Activated CD8-positive, alpha-beta T cell treated with anti-CD3 and anti-CD28 coated beads for 36 hours (primary cell): ENCODE measurements at regions not wholly inside any gene's neighbourhood (a gene's known extent, or its start where the extent isn't known, plus 50 kb on each side); places are given as distances from the start of the nearest gene placed in this dataset.

Experiments
- ATAC-seq: fragments of 200-7000 bp; cut with Tn5 transposase; one replicate; pipeline ENCODE4 v1.10.0; 2021; ENCODE audit warnings: mild to moderate bottlenecking, moderate library complexity
- CTCF ChIA-PET: fragments of 350-600 bp; sonication (Branson Sonifier 250); formaldehyde crosslinking; loops from one replicate; lab custom pipeline; 2021; ENCODE audit warnings: antibody characterized with exemption; lab: Charles Lee
- POLR2A ChIA-PET: fragments of 350-600 bp; sonication (Branson Sonifier 250); formaldehyde crosslinking; loops from one replicate; lab custom pipeline; 2021; ENCODE audit warnings: antibody characterized with exemption; lab: Charles Lee
- DNase-seq: peaks from one replicate; pipeline ENCODE4 v3.0.0-alpha.2; 2020
- H3K27ac Mint-ChIP-seq: one replicate; pipeline ENCODE4 v1.8.0; 2021; ENCODE audit warnings: mild to moderate bottlenecking, mixed read lengths
- H3K27me3 Mint-ChIP-seq: one replicate; pipeline ENCODE4 v1.8.0; 2021; ENCODE audit warnings: mixed read lengths
- H3K36me3 Mint-ChIP-seq: one replicate; pipeline ENCODE4 v1.8.0; 2021; ENCODE audit warnings: low read depth, mixed read lengths
- H3K4me1 Mint-ChIP-seq: one replicate; pipeline ENCODE4 v1.8.0; 2021; ENCODE audit warnings: low read depth, mixed read lengths
- H3K4me3 Mint-ChIP-seq: one replicate; pipeline ENCODE4 v1.8.0; 2021; ENCODE audit warnings: mild to moderate bottlenecking, moderate library complexity, mixed read lengths
- H3K9me3 Mint-ChIP-seq: one replicate; pipeline ENCODE4 v1.8.0; 2021; ENCODE audit warnings: mixed read lengths
- CTCF ChIP-seq: fragments of 200-600 bp; IDR thresholded peaks from one replicate; pipeline ENCODE4 v1.8.0; 2022; ENCODE audit warnings: antibody characterized with exemption, mild to moderate bottlenecking
- intact Hi-C: fragments of 100-400 bp; cut with micrococcal nuclease; formaldehyde crosslinking; loops from one replicate; pipeline ENCODE4 v1.10.0; 2022

- TF ChIP-seq CTCF = no peak
- DNase-seq = no peak
- Mint-ChIP-seq H3K27ac (no peak overlapping the region), H3K4me1 (no peaks in the 10 kb centered on the region), H3K9me3 (no peaks in the 10 kb centered on the region), H3K36me3 (peaks cover 4% of the 10 kb centered on the region), H3K4me3 (no peak overlapping the region), H3K27me3 (no peaks in the 10 kb centered on the region)
- ChIA-PET CTCF (no interaction called here), POLR2A (no interaction called here)
- intact Hi-C loops = no loop called here
- ATAC-seq = no peak
Observed at GRCh38 chr4:13137390-13137789, 346.8 kb downstream of the RAB28 start.

GRCh38 chr4:13133700-13134099 lies 350.4 kb downstream of the RAB28 start:
- no peak overlapping the region for H3K4me3 Mint-ChIP-seq
- intact Hi-C loops = no loop called here
- no peak for DNase-seq
- ChIA-PET POLR2A (no interaction called here), CTCF (no interaction called here)
- no peak overlapping the region for H3K27ac Mint-ChIP-seq
- peaks cover 4% of the 10 kb centered on the region for H3K36me3 Mint-ChIP-seq
- no peaks in the 10 kb centered on the region for H3K9me3 Mint-ChIP-seq
- no peaks in the 10 kb centered on the region for H3K4me1 Mint-ChIP-seq
- TF ChIP-seq CTCF = no peak
- ATAC-seq = no peak
- no peaks in the 10 kb centered on the region for H3K27me3 Mint-ChIP-seq

DNA sequence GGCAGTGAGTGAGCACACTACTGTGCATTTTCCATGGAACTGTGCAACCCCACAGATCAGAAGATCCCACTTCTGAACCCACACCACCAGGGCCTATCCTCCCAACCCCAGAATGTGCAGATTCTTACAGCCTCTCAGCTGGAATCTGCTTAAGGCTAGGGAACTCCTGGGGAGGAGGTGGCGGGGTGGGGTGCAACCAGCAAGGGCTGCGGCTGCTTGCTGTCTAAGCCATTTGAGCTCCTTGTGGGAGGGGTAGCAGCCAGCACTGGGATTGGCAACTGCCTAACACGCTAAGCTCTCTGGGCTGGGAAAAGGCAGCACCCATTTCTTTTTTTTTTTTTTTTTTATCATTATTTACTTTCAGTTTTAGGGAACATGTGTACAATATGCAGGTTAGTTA lies 353.3 kb downstream of the RAB28 start:
- H3K27ac Mint-ChIP-seq = no peak overlapping the region
- H3K36me3 Mint-ChIP-seq = peaks cover 4% of the 10 kb centered on the region
- POLR2A ChIA-PET = no interaction called here
- no peaks in the 10 kb centered on the region for H3K4me1 Mint-ChIP-seq
- DNase-seq (no peak), ATAC-seq (no peak)
- H3K9me3 Mint-ChIP-seq = no peaks in the 10 kb centered on the region
- intact Hi-C loops = no loop called here
- H3K4me3 Mint-ChIP-seq = no peak overlapping the region
- H3K27me3 Mint-ChIP-seq = no peaks in the 10 kb centered on the region
- CTCF ChIA-PET = no interaction called here
- no peak for TF ChIP-seq CTCF

DNA sequence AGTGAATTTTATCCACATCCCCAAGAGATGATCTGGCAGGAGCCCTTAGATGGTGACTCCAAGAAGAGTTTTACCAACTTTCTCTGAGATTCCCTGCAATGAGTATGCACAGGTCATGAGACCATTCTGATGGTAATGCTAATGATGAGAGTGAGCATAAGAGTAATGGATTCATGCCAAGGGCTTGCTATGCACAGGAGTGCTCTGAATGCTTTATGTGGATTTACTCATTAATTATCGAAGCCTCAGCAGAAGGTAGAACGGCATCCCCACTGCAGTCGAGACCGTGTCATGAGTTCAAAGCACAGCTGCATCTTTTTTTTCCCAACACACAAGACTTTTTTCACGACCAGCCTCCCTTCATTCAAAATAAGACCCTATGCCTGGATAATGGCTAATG lies 355.0 kb downstream of the RAB28 start:
- ChIA-PET POLR2A (no interaction called here), CTCF (no interaction called here)
- Mint-ChIP-seq H3K27me3 (peaks cover 1% of the 10 kb centered on the region), H3K27ac (no peak overlapping the region), H3K9me3 (no peaks in the 10 kb centered on the region), H3K36me3 (peaks cover 2% of the 10 kb centered on the region), H3K4me1 (no peaks in the 10 kb centered on the region), H3K4me3 (no peak overlapping the region)
- DNase-seq (no peak), ATAC-seq (no peak)
- intact Hi-C loops = no loop called here
- TF ChIP-seq CTCF = no peak

DNA sequence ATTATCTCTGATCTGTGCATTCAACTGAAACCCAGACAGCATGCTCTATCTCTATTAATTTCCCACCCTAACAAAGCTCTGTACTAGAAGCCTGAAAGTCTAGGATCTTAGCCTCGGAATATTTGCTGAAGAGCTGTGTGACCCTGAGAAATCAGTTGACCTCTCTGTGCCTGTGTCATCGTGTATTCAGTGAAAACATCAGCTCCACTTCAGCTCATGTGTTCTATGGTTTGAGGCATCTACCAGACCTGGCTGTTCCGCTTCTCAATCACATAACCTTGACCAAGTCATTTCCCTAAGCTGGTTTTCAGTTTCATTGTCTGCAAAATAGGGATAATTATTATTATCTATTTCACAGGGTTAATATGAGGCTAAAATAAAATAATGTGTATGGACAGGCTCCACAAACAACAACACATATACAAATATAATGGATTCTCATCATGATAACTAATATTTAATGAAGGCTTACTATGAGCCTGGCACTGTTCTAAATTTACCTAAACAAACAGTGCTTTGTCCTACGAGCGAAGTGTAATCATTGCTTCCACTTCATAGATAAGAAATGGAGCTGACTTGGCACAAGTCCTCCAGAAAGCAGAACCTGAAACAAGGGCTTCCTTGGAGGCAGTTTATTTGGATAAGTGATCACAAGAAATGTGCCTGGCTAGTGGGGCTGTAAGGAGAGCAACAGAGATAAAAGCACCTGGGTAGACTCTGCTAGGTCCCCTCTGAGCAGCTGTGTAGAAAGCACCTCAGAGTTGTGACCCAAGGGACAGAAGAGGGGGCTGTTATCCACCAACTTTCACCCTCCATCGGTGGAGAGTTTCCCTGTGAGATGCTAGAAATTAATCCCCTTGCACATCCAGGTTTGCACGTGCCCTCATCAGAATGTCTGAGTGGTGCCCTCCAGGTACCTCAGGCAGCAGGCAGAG lies 356.9 kb downstream of the RAB28 start:
- peaks cover 1% of the 10 kb centered on the region for H3K27me3 Mint-ChIP-seq
- intact Hi-C loops = no loop called here
- H3K4me3 Mint-ChIP-seq = no peak overlapping the region
- H3K36me3 Mint-ChIP-seq = no peaks in the 10 kb centered on the region
- CTCF ChIA-PET = no interaction called here
- no peak for ATAC-seq
- no peak for TF ChIP-seq CTCF
- no peaks in the 10 kb centered on the region for H3K4me1 Mint-ChIP-seq
- H3K9me3 Mint-ChIP-seq = no peaks in the 10 kb centered on the region
- DNase-seq = no peak
- H3K27ac Mint-ChIP-seq = no peak overlapping the region
- POLR2A ChIA-PET = no interaction called here
